DLD1 (cell line): ENCODE measurements at regions not wholly inside any gene's neighbourhood (a gene's known extent, or its start where the extent isn't known, plus 50 kb on each side); places are given as distances from the start of the nearest gene placed in this dataset.

Experiments used
- in situ Hi-C: cut with HindIII; loops from 2 replicates; pipeline ENCODE4 v1.10.0; 2017; ENCODE audit warnings: low sequenced_read_pairs

DNA sequence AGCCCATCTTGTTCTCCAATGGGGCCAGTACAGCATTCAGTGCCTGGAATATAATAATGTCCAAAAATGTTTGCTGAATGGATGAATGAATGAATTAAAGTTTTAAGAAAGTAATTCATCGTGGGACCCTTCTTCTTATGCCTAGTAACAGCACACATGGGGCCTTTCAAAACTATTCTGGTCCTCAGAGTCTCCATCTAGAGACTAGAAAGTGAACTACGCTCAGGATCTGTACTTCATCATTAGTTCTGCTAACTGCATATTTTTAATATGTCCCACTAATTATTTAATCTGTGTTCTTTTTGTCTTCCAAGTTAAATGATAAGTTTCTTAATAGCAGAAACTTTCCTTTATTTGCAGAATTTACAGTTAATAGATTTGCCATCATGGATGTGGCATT lies 172.5 kb downstream of the SMAD2 start:
- in situ Hi-C loops: no loop called here

DNA sequence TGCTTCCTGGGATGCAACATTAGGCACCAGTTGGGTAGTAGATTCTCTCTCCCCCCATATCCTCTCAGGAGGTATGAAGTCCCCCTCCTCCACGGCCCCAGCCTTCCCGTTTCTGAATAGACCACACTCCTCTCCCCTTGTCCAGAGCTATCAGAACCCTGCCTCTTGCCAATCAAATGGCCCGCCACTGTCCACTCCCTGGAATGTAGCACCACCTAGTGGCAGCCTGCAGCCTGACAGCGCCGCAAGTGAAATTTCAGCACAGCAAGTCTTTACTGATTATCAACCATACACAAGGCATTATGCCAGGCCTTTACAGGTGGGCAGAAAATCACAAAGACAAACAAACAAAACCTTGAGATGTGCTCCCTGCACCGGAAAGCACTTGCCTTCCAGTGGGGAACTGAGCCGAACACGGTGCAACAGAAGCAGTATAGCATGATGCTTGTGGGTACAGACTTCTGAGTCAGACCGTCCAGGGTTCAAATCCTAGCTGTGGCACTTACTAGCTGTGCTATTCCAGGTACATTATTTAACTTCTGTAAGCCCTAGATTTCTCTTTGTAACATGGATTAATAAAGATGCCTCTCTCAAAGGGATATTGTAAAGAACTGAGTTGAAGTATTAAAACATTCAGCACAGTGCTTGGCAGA lies 174.0 kb downstream of the SMAD2 start:
- in situ Hi-C loops: no loop called here

DNA sequence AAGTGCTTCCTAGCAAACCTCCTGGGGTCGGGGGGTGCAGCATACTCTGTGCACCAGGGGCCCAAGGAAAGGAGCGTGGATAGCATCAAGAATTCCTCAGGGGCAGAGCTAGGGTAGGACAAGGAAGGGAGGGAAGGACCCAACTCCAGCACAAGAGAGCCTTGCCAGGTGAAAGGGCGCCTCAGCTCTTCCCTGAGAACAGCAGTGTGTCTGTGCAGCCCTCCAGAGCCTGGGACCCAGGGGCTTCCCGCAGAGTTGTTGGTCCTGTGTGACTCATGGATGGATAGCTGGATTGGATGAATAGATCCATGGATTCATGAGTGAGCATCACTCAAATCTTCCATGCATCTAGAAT lies 175.4 kb downstream of the SMAD2 start:
- in situ Hi-C loops: no loop called here

DNA sequence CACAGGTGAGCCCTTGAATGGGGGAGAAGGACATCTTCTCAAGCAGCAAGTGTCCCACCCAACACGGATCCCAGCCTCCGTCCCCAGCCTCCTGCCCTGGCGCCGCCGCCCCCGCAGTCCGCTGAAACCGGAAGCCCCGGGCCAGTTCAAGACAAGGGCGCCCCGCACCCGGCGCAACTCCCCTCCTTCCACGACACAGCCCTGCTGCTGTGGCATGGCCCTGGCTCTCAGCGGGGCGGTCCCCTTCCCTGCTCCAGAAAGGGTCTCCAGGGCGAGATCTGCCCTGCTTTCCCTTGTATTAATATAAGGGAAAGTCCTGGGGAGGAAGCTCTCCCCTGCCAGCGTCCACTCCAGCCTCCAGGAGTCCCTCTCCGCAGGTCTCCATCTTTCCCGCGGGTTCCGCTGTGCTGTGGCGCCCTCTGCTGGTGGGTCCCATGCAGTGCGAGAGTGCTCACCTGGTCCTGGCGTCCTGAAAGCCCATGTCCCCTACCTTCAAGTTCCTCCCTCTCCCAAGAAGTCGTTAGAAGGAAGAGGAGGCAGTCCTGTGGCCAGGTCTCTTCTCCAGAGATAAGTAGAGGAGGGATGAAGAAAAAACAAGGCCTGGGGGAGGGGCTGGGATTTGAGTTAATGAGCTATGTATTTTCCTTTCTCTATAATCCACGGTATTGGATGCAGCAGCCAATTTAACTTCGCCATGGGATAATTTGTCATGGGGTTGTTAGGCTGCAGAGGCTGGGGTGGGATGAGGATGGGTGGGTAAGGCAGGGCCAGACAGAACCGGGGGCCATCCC lies 176.0 kb downstream of the SMAD2 start:
- in situ Hi-C loops: no loop called here

DNA sequence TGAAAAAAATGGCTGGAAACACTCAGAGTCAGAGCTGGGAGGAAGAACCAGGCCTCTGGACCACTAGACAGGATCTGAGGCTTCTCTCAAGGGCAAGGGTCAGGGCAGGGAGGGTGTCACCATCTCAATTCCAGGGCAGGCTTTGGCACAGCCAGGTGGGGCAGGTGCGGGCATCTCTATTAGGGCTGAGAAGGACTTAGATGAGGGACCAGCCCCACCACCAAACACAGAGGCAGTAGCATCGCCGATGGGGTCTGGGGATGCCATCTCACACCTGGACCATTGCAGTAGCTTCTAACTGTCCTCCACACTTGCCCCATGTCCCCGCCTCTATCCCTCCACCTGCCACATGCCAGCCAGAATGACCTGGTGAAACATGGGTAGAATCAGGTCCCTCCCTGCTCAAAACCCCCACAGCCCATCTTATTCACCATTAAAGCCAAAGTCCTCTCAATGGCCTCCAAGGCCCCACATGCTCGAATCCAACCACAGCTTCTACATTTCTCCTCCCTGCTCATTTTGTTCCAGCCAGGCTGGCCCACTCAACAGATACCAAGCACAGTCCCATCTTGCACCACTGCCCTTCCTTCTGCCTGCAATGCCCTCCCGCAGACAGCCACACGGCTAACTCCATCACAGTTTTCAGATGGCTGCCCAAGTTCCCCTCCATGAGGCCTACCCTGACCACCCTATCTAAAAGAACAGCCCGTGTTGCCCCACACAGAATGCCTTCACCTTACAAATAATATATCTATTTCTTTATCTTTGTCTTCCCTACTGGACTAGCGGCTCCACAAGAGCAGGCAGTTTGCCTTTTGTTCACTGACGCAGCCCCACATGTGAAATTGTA lies 177.4 kb downstream of the SMAD2 start:
- in situ Hi-C loops: no loop called here

DNA sequence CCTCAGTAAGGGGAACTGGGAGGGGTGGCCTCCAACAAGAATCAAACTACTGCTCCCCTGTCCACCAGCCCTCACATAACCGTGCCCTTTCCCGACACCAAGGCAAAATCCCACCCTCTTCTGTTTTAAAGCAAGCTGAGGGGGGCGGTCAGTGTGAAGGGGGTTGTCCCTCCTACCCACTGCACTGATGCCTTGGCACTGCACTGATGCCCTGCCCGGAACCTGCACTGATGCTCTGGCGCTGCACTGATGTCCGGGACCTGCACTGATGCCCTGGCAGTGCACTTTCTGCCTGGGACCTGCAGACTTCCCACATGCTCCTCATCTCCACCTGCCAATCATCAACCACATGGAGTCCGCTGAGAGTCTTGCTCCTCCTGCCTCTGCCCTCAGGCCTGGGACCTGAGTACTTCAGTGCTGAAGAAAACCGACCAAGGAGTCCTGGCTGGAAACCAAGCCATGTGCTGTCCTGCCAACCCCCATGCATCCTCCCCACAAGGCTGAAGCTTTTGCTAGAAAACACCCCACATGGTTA lies 179.5 kb downstream of the SMAD2 start:
- in situ Hi-C loops: no loop called here

DNA sequence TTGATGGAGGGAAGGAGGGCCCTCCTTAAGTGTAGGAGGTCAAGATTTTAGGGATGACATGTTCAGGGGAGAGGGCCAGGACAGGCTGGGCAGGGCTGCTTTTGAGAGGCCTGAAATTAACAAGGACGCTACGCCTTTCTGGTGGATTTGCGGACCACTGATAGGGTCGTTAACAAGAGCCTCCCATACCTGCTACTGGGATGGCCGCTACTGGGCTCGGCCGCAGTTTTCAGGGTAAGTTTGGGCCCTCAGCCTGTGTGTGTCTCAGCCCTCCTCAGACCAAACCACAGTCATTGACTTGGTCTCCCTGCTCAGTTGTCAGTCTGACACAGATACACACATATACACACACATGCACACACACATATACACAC lies 180.9 kb downstream of the SMAD2 start:
- in situ Hi-C loops: no loop called here

DNA sequence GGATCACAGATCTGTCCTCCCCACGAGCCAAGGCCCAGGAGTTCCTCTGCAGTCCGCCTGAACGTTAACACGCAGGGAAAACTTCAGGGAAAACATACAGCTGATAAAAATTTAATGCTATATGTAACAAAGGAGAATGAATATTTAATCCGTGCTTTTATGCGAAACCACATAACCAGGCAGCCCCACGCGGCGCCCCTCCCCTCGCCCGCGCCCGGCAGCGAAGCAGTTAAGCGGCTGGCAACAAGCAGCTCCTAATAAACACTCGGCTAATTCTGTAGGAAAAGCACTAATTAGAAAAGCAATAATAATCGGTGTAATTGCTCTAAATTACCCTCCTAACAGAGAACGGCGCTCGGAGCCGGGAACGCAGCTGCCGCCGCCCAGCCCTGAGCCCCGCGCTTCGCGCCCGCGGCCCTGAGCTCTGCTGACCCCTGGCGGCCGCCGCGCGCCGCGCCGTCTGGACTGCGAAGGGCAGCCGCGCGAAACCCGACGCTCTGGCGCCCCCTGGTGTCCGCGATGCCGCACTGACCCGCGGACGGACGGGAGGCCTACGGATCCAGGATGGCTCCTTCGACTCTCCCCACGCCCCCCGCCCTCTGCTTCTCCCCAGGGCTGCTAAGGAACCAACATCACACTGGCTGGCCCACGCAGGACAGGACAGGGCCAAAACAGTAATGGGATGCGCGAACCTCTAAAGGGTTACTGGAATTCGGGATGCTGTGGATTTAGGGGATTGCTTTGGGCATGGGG lies 181.4 kb downstream of the SMAD2 start:
- in situ Hi-C loops: no loop called here

DNA sequence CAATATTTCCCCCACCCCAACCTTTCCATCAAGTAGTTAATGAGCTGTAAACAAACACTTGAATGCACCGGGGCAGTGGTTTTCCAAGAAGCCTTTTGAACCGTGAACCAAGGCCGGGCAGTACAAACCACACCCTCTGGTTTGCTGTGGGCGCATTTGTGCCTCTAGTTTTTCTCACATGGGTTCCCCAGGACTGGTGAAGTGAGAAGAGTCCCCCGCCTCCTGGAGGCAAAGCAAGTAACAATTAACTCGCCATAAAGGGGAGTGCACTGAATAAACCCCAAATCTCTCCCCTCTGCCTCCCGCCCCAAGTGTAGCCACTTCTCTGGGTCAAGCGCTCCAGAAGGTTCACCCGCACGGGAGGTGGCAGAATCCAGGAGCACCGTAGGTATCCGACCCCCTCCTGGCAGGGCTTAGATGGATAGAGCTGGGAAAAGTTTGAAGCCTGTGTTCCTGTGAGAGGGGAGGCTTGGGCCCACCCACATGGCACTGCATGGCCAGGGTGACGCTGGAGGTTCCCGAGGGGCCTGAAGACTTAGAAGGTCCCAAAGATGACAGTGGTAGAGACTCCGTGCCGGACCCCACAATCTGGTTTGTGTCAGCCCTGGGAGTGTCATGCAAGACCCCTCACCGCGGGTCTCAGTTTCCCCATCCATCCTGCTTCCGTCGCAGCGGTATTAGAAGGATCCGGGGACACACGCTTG lies 182.2 kb downstream of the SMAD2 start:
- in situ Hi-C loops: no loop called here

DNA sequence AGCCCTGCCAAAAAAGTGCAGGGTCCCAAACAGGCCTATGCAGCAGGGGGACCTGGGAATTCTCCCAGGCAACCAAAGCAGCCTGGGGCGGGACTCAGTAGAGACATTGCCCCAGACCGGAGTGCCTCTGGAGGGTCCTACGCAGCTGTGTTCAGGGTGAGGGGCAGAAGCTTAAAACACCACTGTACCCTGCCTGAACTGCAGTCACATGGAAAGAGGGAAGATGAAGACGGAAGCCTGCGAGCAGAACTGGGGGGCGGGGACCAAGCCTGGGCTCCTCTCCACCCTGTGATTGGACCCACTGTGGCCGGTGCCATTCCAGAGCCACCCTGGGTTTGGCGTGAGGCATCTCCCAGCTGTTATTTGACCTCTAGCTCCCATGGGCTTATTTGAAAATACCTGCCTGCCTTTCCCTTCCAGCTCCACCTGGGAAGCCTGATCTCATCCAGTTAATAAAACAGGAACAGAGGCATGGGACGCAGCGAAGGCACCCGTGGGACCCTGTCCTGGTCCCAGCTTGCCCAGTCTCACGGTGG lies 183.1 kb downstream of the SMAD2 start:
- in situ Hi-C loops: no loop called here

DNA sequence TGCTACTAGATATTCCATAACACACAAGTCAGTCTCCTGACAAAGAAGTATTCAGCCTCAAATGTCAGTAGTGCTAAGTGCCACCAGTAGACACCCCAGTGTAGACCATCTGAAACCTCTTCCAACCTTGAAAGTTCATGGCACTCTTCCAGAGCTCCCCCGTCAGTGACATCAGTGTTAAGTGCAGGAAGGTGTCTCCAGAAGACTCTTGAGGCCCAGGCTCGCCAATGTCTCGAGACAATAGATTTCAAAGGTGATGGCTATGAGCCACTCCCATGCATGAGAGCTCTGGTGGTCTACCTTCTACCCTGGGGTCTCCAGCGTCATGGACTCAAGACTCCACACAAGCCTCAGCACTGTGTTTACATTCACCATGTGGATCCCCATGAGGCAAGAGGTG lies 183.8 kb downstream of the SMAD2 start:
- in situ Hi-C loops: no loop called here

DNA sequence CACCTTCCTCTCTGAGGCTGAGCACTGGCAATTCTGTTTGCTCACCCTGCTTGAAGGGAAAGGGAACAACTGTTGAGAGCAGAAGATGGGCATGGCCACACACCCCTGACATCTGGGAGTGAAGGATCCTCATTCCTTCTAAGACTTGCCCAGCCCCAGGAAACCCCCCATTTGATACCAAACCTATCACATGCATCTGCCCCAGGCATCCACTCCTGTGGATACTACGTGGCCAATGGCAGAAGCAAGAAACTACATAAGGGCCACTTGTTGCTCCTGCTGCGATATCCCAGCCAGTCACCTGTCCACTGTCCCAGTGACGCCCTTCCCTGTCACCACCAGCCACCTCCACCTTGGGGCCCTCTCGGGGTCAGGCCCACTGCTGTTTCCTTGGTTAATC lies 185.2 kb downstream of the SMAD2 start:
- in situ Hi-C loops: no loop called here

DNA sequence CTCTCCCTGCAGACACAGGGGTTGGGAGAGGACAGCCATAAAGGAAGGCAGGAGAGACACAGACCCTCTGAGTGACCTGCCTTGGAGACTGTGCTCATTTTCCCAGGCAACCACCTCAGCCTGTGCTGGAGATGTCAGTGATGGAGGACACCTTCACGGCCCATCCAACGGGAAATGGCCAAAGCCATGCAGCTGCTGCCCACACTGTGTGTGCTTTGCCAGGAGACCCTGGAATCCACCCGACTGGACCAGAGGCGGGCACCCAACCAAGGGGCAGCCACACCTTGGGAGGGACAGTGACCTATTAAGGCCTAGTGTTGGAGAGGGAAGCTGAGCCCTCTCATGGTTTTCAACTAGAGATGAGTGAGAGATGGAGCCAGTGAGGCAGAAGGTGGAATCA lies 192.5 kb downstream of the SMAD2 start:
- in situ Hi-C loops: no loop called here

DNA sequence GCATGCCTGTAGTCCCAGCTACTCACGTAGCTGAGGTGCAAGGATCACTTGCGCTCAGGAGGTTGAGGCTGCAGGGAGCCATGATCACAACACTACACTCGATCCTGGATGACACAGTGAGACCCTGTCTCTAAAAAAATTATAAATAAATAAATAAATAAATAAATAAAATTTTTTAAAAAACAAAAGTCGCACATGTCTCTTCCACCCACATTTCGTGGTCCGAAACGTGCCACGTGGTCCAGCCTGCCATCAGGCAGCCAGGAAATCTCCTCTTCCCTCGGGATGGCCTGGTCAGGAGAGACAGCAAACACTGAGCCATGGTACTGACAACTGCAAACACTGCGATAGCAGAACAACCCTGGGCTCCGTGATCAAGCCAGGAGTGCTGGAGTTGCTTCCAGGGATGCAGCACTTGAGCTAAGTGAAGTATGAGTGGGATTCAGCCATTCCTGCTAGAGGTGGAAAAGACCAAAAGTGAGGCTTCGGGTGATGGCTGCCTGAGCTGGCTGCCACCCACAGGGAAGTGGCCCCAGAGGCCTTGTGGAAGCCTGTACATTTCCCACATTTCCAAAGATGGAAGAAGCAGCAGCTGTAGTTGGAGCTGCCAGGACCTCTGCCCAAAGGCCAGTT lies 193.1 kb downstream of the SMAD2 start:
- in situ Hi-C loops: no loop called here

DNA sequence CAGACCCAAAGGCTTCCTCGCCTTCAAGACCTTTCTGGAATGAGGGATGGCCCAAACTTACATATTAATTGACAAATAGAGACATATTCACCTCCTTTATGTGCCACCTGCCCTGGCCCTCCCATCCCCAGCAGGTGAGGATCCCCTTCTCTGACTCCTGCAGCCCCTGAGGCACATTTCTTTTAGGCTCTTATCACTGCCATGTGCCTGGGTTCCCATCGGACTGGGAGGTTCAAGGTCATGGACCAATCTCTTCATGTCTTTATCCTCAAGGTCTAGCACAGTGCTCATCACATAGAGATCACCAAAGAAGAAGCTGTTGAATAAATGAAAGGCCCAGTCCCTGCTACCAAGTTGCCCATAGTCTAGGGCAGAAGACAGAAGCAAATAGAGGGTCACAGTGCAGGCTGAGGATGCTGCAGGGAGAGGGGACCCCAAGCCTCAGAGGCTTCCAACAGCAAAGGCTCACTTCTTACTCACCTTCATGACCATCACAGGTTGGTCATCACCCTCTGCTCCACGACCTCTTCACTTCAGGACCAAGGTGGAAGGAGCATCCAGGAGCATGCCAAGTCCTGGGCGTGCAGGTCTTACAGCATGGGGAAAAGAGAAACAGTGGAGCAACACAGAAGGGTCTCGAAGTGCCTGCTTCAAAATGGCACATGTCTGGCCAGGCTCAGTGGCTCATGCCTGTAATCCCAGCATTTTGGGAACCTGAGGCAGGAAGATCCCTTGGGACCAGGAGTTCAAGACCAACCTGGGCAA lies 193.9 kb downstream of the SMAD2 start:
- in situ Hi-C loops: no loop called here

DNA sequence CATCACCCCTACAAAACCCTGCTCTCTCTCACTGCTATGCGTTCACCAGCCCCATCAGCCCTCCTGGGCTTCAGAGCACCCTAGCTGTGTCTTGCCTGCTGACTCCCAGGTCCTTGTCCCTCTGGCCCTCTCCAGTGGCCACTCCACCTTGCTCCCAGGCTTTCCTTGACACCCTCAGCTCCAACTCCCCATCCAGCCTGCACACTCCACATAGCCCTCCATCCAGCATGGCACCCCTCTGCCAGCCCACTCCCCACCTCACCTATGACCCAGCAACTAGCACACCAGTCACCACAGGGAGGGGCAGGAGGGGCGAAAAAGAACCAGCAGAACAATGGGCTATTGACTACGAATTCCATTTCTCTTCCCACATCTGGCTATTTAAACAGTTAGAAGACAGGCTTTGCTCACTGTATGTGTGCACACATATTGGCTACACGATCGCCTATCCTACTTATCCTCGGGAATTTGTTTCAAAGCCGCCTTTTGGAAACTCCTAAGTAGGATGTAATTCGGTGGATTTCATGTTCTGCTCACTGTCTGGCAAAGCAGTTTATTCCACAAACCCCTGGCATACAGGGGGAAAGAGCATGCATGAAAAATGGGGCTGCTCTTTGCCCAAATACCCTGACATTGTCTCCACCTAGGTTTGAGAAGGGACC lies 195.3 kb downstream of the SMAD2 start:
- in situ Hi-C loops: no loop called here

DNA sequence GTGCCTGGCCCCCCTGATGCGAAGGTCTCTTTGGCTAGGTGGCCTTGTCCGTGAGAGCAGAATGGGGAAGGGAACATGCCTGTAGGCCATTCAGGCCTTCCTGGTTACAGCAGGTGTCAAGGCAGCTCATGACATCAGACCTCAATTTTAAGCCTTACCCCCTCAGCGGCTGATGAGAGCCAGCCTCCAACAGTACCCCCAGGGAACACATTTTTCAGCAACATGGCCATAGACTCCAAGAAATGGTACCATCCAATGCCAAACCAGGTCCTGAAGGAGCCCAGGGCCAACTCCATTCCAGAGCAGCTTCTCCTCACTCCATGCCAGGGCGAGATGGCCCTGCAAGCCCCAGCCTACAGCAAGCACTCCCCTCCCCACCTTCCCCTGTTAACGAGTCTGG lies 199.2 kb downstream of the SMAD2 start:
- in situ Hi-C loops: no loop called here

DNA sequence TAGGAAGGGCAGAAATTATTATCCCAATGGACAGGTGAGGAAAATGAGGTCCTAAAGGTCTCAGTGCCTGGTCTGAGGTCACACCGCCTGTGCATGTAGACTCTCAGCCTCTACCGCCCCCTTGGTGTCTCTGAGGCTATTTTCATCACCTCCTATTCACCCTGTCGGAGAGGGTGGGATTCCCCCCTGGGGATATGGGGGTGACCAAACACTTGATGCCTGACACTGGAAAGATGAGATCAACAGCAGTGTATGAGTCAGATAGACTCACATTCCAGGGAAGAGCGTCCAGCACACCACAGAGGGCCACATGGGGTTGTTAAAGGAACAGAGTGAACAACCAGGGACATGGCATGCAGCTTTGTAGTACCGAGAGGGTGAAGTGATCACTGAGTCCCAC lies 199.7 kb downstream of the SMAD2 start:
- in situ Hi-C loops: no loop called here
